HFFc6 (cell line): ENCODE measurements at regions not wholly inside any gene's neighbourhood (a gene's known extent, or its start where the extent isn't known, plus 50 kb on each side); places are given as distances from the start of the nearest gene placed in this dataset.

Experiments used
- DNase-seq: peaks from one replicate; pipeline ENCODE4 v3.0.0-alpha.2; 2018
- H3K27ac Mint-ChIP-seq: 2 replicates; pipeline ENCODE4 v1.8.0; 2020; ENCODE audit warnings: mild to moderate bottlenecking, mixed read lengths
- H3K27me3 Mint-ChIP-seq: 2 replicates; pipeline ENCODE4 v1.8.0; 2021; ENCODE audit warnings: mild to moderate bottlenecking, moderate library complexity, mixed read lengths; ENCODE audit not compliant: insufficient read depth
- H3K36me3 Mint-ChIP-seq: 2 replicates; pipeline ENCODE4 v1.8.0; 2021; ENCODE audit warnings: low read depth, mixed read lengths
- H3K4me1 Mint-ChIP-seq: 2 replicates; pipeline ENCODE4 v1.8.0; 2020; ENCODE audit warnings: low read depth, mixed read lengths
- H3K4me3 Mint-ChIP-seq: 2 replicates; pipeline ENCODE4 v1.8.0; 2020; ENCODE audit warnings: mild to moderate bottlenecking, moderate library complexity, mixed read lengths
- H3K9me3 Mint-ChIP-seq: 2 replicates; pipeline ENCODE4 v1.8.0; 2020; ENCODE audit warnings: mild to moderate bottlenecking, mixed read lengths
- CTCF ChIP-seq: fragments of 200-600 bp; sonication (generic); IDR thresholded peaks from 2 replicates; pipeline ENCODE4 v1.5.0; 2021; ENCODE audit warnings: antibody characterized with exemption, mild to moderate bottlenecking

- peaks cover 10% of the 10 kb centered on the region for H3K4me1 Mint-ChIP-seq
- H3K9me3 Mint-ChIP-seq = no peaks in the 10 kb centered on the region
- no peak overlapping the region for H3K4me3 Mint-ChIP-seq
- H3K27me3 Mint-ChIP-seq = no peaks in the 10 kb centered on the region
- TF ChIP-seq CTCF = no peak
- H3K36me3 Mint-ChIP-seq = no peaks in the 10 kb centered on the region
- H3K27ac Mint-ChIP-seq = no peak overlapping the region
- DNase-seq = no peak
Observed at GRCh38 chr9:120338340-120338739, 241.6 kb downstream of the CDK5RAP2 start.

- H3K9me3 Mint-ChIP-seq = no peaks in the 10 kb centered on the region
- no peaks in the 10 kb centered on the region for H3K27me3 Mint-ChIP-seq
- H3K4me3 Mint-ChIP-seq = no peak overlapping the region
- DNase-seq = no peak
- TF ChIP-seq CTCF = no peak
- peaks cover 10% of the 10 kb centered on the region for H3K4me1 Mint-ChIP-seq
- no peaks in the 10 kb centered on the region for H3K36me3 Mint-ChIP-seq
- H3K27ac Mint-ChIP-seq = no peak overlapping the region
Observed at GRCh38 chr9:120337131-120337530, 242.8 kb downstream of the CDK5RAP2 start.

GRCh38 chr9:120336753-120337090, 243.2 kb downstream of the CDK5RAP2 start:
- Mint-ChIP-seq H3K27ac (no peak overlapping the region), H3K4me3 (no peak overlapping the region), H3K36me3 (no peaks in the 10 kb centered on the region), H3K27me3 (no peaks in the 10 kb centered on the region), H3K9me3 (no peaks in the 10 kb centered on the region), H3K4me1 (peaks cover 10% of the 10 kb centered on the region)
- no peak for TF ChIP-seq CTCF
- DNase-seq = no peak

GRCh38 chr9:120336021-120336752, 243.8 kb downstream of the CDK5RAP2 start:
- Mint-ChIP-seq H3K36me3 (no peaks in the 10 kb centered on the region), H3K27ac (no peak overlapping the region), H3K27me3 (no peaks in the 10 kb centered on the region), H3K4me1 (peaks cover 10% of the 10 kb centered on the region), H3K9me3 (no peaks in the 10 kb centered on the region), H3K4me3 (no peak overlapping the region)
- no peak for DNase-seq
- TF ChIP-seq CTCF = no peak

- no peak for DNase-seq
- H3K4me1 Mint-ChIP-seq = peaks cover 10% of the 10 kb centered on the region
- H3K27me3 Mint-ChIP-seq = peaks cover 6% of the 10 kb centered on the region
- no peaks in the 10 kb centered on the region for H3K9me3 Mint-ChIP-seq
- no peaks in the 10 kb centered on the region for H3K36me3 Mint-ChIP-seq
- TF ChIP-seq CTCF = no peak
- H3K27ac Mint-ChIP-seq = no peak overlapping the region
- no peak overlapping the region for H3K4me3 Mint-ChIP-seq
Observed at GRCh38 chr9:120331913-120332312, 248.1 kb downstream of the CDK5RAP2 start.
